ENCODE measurements at regions not wholly inside any gene's neighbourhood (a gene's known extent, or its start where the extent isn't known, plus 50 kb on each side); places are given as distances from the start of the nearest gene placed in this dataset.

- TF ChIP-seq, protein P1, sequence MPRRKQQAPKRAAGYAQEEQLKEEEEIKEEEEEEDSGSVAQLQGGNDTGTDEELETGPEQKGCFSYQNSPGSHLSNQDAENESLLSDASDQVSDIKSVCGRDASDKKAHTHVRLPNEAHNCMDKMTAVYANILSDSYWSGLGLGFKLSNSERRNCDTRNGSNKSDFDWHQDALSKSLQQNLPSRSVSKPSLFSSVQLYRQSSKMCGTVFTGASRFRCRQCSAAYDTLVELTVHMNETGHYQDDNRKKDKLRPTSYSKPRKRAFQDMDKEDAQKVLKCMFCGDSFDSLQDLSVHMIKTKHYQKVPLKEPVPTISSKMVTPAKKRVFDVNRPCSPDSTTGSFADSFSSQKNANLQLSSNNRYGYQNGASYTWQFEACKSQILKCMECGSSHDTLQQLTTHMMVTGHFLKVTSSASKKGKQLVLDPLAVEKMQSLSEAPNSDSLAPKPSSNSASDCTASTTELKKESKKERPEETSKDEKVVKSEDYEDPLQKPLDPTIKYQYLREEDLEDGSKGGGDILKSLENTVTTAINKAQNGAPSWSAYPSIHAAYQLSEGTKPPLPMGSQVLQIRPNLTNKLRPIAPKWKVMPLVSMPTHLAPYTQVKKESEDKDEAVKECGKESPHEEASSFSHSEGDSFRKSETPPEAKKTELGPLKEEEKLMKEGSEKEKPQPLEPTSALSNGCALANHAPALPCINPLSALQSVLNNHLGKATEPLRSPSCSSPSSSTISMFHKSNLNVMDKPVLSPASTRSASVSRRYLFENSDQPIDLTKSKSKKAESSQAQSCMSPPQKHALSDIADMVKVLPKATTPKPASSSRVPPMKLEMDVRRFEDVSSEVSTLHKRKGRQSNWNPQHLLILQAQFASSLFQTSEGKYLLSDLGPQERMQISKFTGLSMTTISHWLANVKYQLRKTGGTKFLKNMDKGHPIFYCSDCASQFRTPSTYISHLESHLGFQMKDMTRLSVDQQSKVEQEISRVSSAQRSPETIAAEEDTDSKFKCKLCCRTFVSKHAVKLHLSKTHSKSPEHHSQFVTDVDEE (CRISPR knock-in tag; IDR thresholded peaks at IDR 0.05): no peak
- TF ChIP-seq SNAI2 (CRISPR knock-in tag; IDR thresholded peaks at IDR 0.05) (no peak), RARB (CRISPR knock-in tag; IDR thresholded peaks at IDR 0.05) (no peak), ZFP30 (CRISPR knock-in tag; IDR thresholded peaks at IDR 0.05) (no peak)
Measured at GRCh38 chr9:93897075-93897970, 57.8 kb downstream of the BARX1 start.
